Mesothelial cell of epicardium (in vitro differentiated cells): ENCODE measurements at regions not wholly inside any gene's neighbourhood (a gene's known extent, or its start where the extent isn't known, plus 50 kb on each side); places are given as distances from the start of the nearest gene placed in this dataset.

Source experiments
- DNase-seq, 2 experiments: peaks; one replicate each; pipeline ENCODE4 v3.0.0; 2021; ENCODE audit warnings: low spot score in 2 of 2; ENCODE audit not compliant: unreplicated experiment in 2 of 2
- H3K27ac Mint-ChIP-seq: 2 replicates; pipeline ENCODE4 v1.8.0; 2021; ENCODE audit warnings: mixed read lengths
- H3K27me3 Mint-ChIP-seq: 2 replicates; pipeline ENCODE4 v1.8.0; 2021; ENCODE audit warnings: low read depth, mixed read lengths
- H3K36me3 Mint-ChIP-seq: 2 replicates; pipeline ENCODE4 v1.8.0; 2021; ENCODE audit warnings: mixed read lengths
- H3K4me1 Mint-ChIP-seq: 2 replicates; pipeline ENCODE4 v1.8.0; 2021; ENCODE audit warnings: mixed read lengths
- H3K4me3 Mint-ChIP-seq: 2 replicates; pipeline ENCODE4 v1.8.0; 2021; ENCODE audit warnings: mild to moderate bottlenecking, moderate library complexity, mixed read lengths
- H3K9me3 Mint-ChIP-seq: 2 replicates; pipeline ENCODE4 v1.8.0; 2021; ENCODE audit warnings: mixed read lengths
- CTCF ChIP-seq: fragments of 200-600 bp; sonication (generic); IDR thresholded peaks from one replicate; pipeline ENCODE4 v1.5.0; 2021; ENCODE audit warnings: antibody characterized with exemption; ENCODE audit not compliant: unreplicated experiment

GRCh38 chr4:11507920-11508319 is 79.2 kb upstream of the HS3ST1 start:
- no peak for DNase-seq

GRCh38 chr4:11506194-11506593 is 77.5 kb upstream of the HS3ST1 start:
- H3K27ac Mint-ChIP-seq: no peak overlapping the region
- no peak for TF ChIP-seq CTCF

More at GRCh38 chr4:11507920-11508319, 79.2 kb upstream of the HS3ST1 start:
- Mint-ChIP-seq H3K4me1 (peaks cover 29% of the 10 kb centered on the region), H3K9me3 (peaks cover 5% of the 10 kb centered on the region), H3K27ac (no peak overlapping the region), H3K4me3 (no peak overlapping the region), H3K27me3 (no peaks in the 10 kb centered on the region), H3K36me3 (no peaks in the 10 kb centered on the region)
- no peak for TF ChIP-seq CTCF

GRCh38 chr4:11505221-11505971 is 76.7 kb upstream of the HS3ST1 start:
- Mint-ChIP-seq H3K27ac (no peak overlapping the region), H3K4me3 (no peak overlapping the region), H3K36me3 (no peaks in the 10 kb centered on the region), H3K27me3 (no peaks in the 10 kb centered on the region), H3K4me1 (peaks cover 19% of the 10 kb centered on the region), H3K9me3 (peaks cover 5% of the 10 kb centered on the region)
- TF ChIP-seq CTCF: no peak
- no peak for DNase-seq

More at GRCh38 chr4:11506194-11506593, 77.5 kb upstream of the HS3ST1 start:
- Mint-ChIP-seq H3K36me3 (no peaks in the 10 kb centered on the region), H3K27me3 (no peaks in the 10 kb centered on the region), H3K4me1 (peaks cover 19% of the 10 kb centered on the region), H3K9me3 (peaks cover 5% of the 10 kb centered on the region), H3K4me3 (no peak overlapping the region)
- no peak for DNase-seq

GRCh38 chr4:11503166-11503565 is 74.5 kb upstream of the HS3ST1 start:
- no peaks in the 10 kb centered on the region for H3K27me3 Mint-ChIP-seq
- peaks cover 2% of the 10 kb centered on the region for H3K36me3 Mint-ChIP-seq
- DNase-seq: no peak
- peaks cover 5% of the 10 kb centered on the region for H3K9me3 Mint-ChIP-seq
- H3K27ac Mint-ChIP-seq: no peak overlapping the region
- no peak for TF ChIP-seq CTCF
- H3K4me3 Mint-ChIP-seq: no peak overlapping the region
- H3K4me1 Mint-ChIP-seq: peaks cover 19% of the 10 kb centered on the region

GRCh38 chr4:11497972-11498371 is 69.3 kb upstream of the HS3ST1 start:
- no peak overlapping the region for H3K27ac Mint-ChIP-seq

More at GRCh38 chr4:11497972-11498371, 69.3 kb upstream of the HS3ST1 start:
- TF ChIP-seq CTCF: no peak
- Mint-ChIP-seq H3K27me3 (peaks cover 3% of the 10 kb centered on the region), H3K4me1 (peaks cover 12% of the 10 kb centered on the region), H3K9me3 (peaks cover 14% of the 10 kb centered on the region), H3K4me3 (no peak overlapping the region), H3K36me3 (peaks cover 2% of the 10 kb centered on the region)
- DNase-seq: no peak
